ENCODE measurements at regions not wholly inside any gene's neighbourhood (a gene's known extent, or its start where the extent isn't known, plus 50 kb on each side); places are given as distances from the start of the nearest gene placed in this dataset.

- TF ChIP-seq CTCF (conservative IDR thresholded peaks at IDR 0.05; ENCODE audit: low read depth, low read length) (no peak), EZH2 (IDR thresholded peaks at IDR 0.05; ENCODE audit: borderline replicate concordance, low read depth, low read length, poor library complexity, severe bottlenecking) (no peak)
Observed at GRCh38 chr14:89491711-89492381, 74.8 kb upstream of the FOXN3 start.
